ENCODE measurements at regions not wholly inside any gene's neighbourhood (a gene's known extent, or its start where the extent isn't known, plus 50 kb on each side); places are given as distances from the start of the nearest gene placed in this dataset.

GRCh38 chrX:9087271-9088040, 53.5 kb upstream of the FAM9B start:
- no peak for DNase-seq

DNA sequence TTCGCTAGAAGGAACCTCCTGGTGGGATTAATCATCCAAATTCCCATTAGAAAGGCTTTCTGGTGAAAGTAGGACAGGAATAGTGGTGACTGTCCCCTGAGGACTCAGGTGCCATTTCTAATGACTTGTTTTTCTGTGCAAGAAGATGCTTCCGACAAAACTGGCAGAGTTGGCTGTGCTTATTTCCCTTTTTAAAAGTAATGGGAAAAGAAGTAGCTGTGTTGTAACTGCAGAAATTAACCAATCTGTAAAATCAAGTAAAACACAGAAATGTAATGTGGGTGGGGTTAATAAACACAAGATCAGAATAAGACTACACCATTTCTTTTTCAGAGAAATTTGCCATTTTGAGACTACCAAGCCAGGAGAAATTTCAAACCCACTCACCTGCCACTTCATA, 55.0 kb upstream of the FAM9B start:
- no peak for DNase-seq

- DNase-seq = no peak
Measured at GRCh38 chrX:9090766-9091165, 56.8 kb upstream of the FAM9B start.

- DNase-seq = no peak
Measured at GRCh38 chrX:9091258-9091657, 57.3 kb upstream of the FAM9B start.

DNA sequence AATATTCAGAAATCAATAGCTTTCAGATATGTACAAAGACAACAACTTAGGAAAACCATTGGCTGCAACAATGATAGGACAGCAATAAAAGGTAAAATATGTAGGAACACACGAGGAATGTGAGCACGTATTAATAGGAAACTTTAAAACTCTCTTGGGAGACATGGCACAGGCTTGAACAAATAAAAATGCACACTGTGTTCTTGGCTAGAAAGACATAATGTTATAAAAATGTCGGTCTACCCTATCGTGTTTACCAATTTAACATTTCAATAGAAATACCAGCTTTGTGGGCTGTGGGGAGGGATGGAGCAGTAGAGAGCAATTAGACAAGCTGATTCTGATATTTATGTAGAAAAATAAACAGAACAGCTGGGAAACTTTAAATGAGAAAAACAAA, 69.0 kb upstream of the FAM9B start:
- DNase-seq = no peak

- DNase-seq = no peak
Measured at GRCh38 chrX:9108054-9108453, 74.1 kb upstream of the FAM9B start.

GRCh38 chrX:9110808-9111207, 76.9 kb upstream of the FAM9B start:
- peak; percentile 70 for DNase-seq

DNA sequence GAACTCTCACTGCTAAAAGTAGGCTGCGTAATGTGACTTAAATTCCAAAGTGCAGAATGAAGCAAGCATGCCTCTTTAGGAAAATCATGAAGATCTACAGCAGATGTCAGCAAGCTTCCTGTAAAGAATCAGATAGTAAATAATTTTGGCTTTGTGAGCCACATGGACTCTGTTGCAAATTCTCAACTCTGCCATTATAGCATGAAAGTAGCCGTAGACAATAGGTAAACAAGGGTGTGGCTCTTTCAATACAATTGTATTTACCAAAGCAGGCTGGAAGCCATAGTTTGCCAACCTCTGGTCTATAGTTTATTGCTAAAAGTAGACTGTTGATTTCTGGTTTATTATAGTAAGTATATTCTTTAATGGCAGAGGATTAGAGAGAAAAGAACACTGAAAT, 80.3 kb upstream of the FAM9B start:
- DNase-seq = peak; percentile 63

DNA sequence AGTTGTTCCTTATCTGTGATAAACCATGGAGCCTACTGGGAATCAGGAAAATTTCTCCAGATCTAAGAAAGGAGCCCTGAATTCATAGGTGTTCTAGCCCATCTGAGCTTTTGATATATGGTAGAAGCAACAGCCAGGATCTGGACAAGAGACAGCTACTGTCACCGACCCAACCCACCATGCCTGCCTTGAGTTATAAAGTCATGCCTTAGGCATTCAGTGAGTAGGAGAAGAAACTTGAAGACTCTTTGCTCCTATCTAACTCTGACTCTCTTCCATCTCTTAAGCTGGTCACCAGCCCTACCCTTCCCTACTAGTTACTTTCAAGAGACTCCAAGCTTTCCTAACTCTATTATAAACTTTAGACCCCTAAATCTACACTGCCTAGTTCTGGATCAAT, 83.9 kb upstream of the FAM9B start:
- no peak for DNase-seq

DNA sequence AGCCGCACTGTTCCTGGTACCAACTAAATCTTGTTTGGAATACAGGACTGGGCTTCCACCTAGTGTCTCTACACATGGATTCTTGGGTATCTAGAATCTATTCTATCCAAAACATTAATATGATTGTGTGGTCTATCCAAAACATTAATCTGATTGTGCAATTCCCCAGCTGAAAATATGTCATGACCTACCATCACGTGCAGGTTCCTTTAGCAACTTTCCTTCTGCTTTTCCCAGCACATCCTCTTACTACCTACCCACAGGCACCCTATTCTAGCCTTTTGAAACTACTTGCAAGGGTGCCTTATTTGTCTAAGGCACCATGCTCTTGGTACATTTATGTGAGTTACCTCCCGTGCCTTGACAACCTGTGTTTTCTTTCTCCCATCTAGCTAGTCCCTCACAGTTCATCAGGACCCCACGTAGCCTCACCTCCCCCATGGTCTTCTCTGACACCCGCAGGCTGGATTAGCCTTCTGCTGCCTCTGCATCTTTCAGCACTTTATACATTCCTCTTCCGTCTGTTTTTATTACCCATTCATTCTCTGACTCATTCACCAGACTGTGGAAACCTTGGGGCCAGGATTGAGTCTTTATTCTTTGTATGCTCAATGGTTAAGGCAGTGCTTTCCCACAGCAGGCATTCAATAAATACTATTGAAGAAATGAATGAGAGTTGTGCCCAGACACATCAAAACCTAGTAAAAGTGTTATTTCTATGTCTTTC, 88.8 kb upstream of the FAM9B start:
- DNase-seq = no peak

GRCh38 chrX:9127986-9128385, 94.1 kb upstream of the FAM9B start:
- DNase-seq = no peak

DNA sequence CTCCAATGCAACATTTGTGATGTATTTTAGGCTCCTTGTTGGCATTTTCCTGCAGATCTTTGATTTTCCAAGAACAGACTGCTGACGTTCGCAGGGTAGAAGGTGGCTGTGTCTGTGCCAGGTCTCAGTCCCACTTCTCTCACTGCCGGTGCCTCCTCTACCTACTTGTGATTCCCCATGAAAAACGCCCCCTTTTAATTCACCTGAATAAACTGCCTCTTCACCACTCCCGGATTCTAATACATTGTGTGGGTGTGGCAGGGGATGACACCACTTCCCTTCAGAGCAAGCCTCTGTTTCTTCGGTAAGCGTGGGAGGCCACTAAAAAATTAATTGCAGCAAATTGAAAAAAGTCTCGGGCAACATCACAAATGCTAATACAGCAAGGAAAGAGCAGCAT, 96.1 kb upstream of the FAM9B start:
- no peak for DNase-seq

- no peak for DNase-seq
Measured at GRCh38 chrX:9131066-9131465, 97.1 kb upstream of the FAM9B start.

DNA sequence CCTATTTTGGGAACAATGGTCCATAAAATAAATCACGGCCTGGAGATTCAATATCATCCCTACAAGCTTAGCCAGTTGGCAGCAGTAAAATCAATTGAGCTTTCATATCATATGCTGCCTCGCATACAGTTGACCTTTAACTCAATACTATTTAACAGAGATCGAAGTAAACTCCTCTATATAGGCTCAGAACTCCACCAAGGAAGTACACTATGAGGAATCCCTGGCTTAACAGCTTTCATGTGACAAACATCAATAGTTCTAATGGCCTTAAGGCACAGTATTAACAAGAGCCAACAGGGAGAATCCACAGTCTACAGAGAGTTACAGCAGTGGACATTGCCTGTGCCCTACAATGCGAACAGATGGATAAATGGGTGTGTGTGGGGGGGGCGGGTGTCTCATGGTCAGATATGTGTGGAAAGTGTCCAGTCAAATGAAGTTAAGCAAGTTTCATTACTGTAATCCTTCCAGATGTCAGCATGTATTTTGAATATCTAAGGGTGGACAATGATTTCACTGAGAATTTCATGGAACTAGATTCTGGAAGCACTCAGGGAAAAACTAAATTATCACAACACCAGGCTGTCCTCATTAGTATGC, 98.2 kb upstream of the FAM9B start:
- DNase-seq = no peak

DNA sequence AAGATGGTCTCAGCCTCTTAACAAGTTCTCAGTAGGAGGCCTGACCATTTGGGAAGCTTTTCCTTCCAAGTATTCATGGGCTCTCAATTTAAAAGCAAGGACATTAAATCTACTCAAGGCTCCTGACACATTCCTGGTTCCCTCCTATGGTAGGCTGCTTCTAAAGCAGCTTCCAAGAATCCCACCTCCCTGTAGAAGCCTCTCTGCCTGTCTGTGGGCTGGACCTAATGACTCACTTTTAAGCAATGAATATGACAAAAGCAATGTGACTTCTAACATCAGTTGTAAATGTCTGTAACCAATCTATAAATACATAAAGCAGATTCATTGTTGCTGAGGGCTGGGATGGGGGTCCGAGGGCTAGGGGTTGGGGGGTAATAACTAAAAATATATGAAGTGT, 99.5 kb upstream of the FAM9B start:
- no peak for DNase-seq

- DNase-seq = no peak
Measured at GRCh38 chrX:9134366-9134765, 100.4 kb upstream of the FAM9B start.

DNA sequence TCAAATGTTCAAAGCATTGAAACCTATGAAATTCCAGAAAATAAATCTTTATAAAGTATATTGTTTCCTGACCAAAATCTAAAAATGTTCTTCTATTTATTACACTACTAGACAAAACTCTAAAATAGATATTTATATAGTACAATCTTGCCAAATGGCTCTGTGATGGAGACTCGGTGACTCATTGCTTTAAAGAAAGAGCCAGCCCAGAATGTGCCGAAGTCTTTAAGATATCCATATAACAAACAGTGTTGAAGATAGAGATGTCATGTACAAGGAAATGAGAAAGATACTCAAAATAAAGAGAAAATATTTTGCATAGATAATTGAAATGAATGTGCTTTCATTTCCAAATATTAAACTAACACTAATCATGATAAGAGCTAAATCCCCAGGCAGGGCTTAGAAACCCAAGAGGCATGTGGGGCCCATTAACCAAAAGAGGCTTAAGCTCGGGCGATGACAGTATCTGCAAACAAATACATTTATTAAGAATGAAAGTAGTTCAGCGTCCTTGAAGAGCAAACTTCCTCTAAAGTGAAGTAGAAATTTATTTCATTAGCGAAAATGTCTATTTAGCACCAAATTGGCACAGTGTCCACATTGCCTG, 102.1 kb upstream of the FAM9B start:
- no peak for DNase-seq

- DNase-seq = no peak
Measured at GRCh38 chrX:9137152-9137551, 103.2 kb upstream of the FAM9B start.

GRCh38 chrX:9141496-9141895, 107.6 kb upstream of the FAM9B start:
- no peak for DNase-seq

GRCh38 chrX:9144701-9145241, 110.8 kb upstream of the FAM9B start:
- DNase-seq = no peak

- no peak for DNase-seq
Measured at GRCh38 chrX:9146657-9147056, 112.7 kb upstream of the FAM9B start.

- DNase-seq = no peak
Measured at GRCh38 chrX:9147086-9147485, 113.2 kb upstream of the FAM9B start.

- DNase-seq = no peak
Measured at GRCh38 chrX:9147726-9148125, 113.8 kb upstream of the FAM9B start.

Measured in NCI-H748 treated with DMSO at 0.1 percent for 48 hours (cell line).